ENCODE measurements at regions not wholly inside any gene's neighbourhood (a gene's known extent, or its start where the extent isn't known, plus 50 kb on each side); places are given as distances from the start of the nearest gene placed in this dataset.

GRCh38 chr15:57867970-57868798 is 161.7 kb downstream of the POLR2M start:
- TF ChIP-seq CTCF (conservative IDR thresholded peaks at IDR 0.05 in 1 of 2, IDR thresholded peaks at IDR 0.05 in 1 of 2; ENCODE audit: extremely low read depth in 1 of 2, insufficient read depth in 1 of 2, low read depth in 1 of 2, low read length in 2 of 2) = no peak
- TF ChIP-seq EZH2 (IDR thresholded peaks at IDR 0.05; ENCODE audit: borderline replicate concordance, low read length) = no peak
